CD14-positive monocyte (primary cell): ENCODE measurements at regions not wholly inside any gene's neighbourhood (a gene's known extent, or its start where the extent isn't known, plus 50 kb on each side); places are given as distances from the start of the nearest gene placed in this dataset.

Experiments
- DNase-seq, 3 donors: peaks; one replicate each; pipeline ENCODE4 v3.0.0-alpha.2; 2011 to 2022
- H2AFZ ChIP-seq: 2 replicates; pipeline ENCODE4 v1.6.0; 2012; ENCODE audit warnings: mild to moderate bottlenecking, low read depth, low read length, inconsistent platforms; ENCODE audit not compliant: insufficient read depth, poor library complexity, severe bottlenecking
- H3K27ac ChIP-seq, 2 donors: 1 replicate in 1 of 2; 2 replicates in 1 of 2; pipeline ENCODE4 v1.5.1; 2012 to 2013; ENCODE audit warnings: low read length in 2 of 2, control low read depth in 1 of 2, inconsistent platforms in 1 of 2, low read depth in 1 of 2, mild to moderate bottlenecking in 1 of 2
- H3K27me3 ChIP-seq, 2 donors: one replicate each; pipeline versions ENCODE4 v1.6.0 to v1.6.1; 2011 to 2013; ENCODE audit warnings: low read length in 2 of 2; ENCODE audit not compliant: control insufficient read depth in 2 of 2, insufficient read depth in 2 of 2
- H3K36me3 ChIP-seq, 2 donors: replicated peaks in 1 of 2; 1 replicate in 1 of 2; 2 replicates in 1 of 2; pipeline versions ENCODE4 v1.5.1 to v1.6.1; 2012 to 2013; ENCODE audit warnings: low read length in 2 of 2, control low read depth in 1 of 2, inconsistent platforms in 1 of 2, mild to moderate bottlenecking in 1 of 2; ENCODE audit not compliant: insufficient read depth in 2 of 2, control insufficient read depth in 1 of 2
- H3K4me1 ChIP-seq, 2 donors: 1 replicate in 1 of 2; 2 replicates in 1 of 2; pipeline versions ENCODE4 v1.5.1 to v1.6.1; 2012 to 2013; ENCODE audit warnings: low read length in 2 of 2, control low read depth in 1 of 2, inconsistent platforms in 1 of 2, mild to moderate bottlenecking in 1 of 2, moderate library complexity in 1 of 2; ENCODE audit not compliant: insufficient read depth in 2 of 2, control insufficient read depth in 1 of 2
- H3K4me2 ChIP-seq: replicated peaks from 2 replicates; pipeline ENCODE3; 2012; ENCODE audit warnings: low read length, moderate library complexity, mild to moderate bottlenecking; ENCODE audit not compliant: poor library complexity, severe bottlenecking; ENCODE audit errors: extremely low read depth
- H3K4me3 ChIP-seq, 3 experiments: fragments of 200-600 bp in 1 of 3; sonication (generic) in 1 of 3; replicated peaks in 1 of 3; 1 replicate in 2 of 3; 2 replicates in 1 of 3; pipeline ENCODE4 v1.5.1; 2011 to 2013; ENCODE audit warnings: low read length in 3 of 3, mild to moderate bottlenecking in 3 of 3, control low read depth in 2 of 3, low read depth in 2 of 3, inconsistent platforms in 1 of 3, moderate library complexity in 1 of 3
- H3K79me2 ChIP-seq: 2 replicates; pipeline ENCODE4 v1.6.0; 2012; ENCODE audit warnings: mild to moderate bottlenecking, control low read depth, inconsistent platforms, low read length, moderate library complexity; ENCODE audit not compliant: insufficient read depth
- H3K9ac ChIP-seq: 2 replicates; pipeline ENCODE4 v1.6.0; 2017; ENCODE audit warnings: low read length, mild to moderate bottlenecking; ENCODE audit not compliant: insufficient read depth, poor library complexity, severe bottlenecking
- H3K9me3 ChIP-seq, 2 donors: replicated peaks in 1 of 2; 1 replicate in 1 of 2; 2 replicates in 1 of 2; pipeline versions ENCODE4 v1.5.1 to v1.6.1; 2012 to 2013; ENCODE audit warnings: low read length in 2 of 2, control low read depth in 1 of 2; ENCODE audit not compliant: control insufficient read depth in 1 of 2, insufficient read depth in 1 of 2
- H4K20me1 ChIP-seq: 2 replicates; pipeline ENCODE4 v1.6.0; 2012; ENCODE audit warnings: mild to moderate bottlenecking, low read length, control low read depth, moderate library complexity; ENCODE audit not compliant: insufficient read depth
- H3K27ac Mint-ChIP-seq, 7 donors: one replicate each; pipeline ENCODE4 v1.8.0; 2020; ENCODE audit warnings: mild to moderate bottlenecking in 7 of 7, mixed read lengths in 7 of 7, moderate library complexity in 6 of 7, inconsistent platforms in 2 of 7
- H3K27me3 Mint-ChIP-seq, 3 donors: one replicate each; pipeline ENCODE4 v1.8.0; 2021 to 2022; ENCODE audit warnings: low read depth in 3 of 3, mild to moderate bottlenecking in 3 of 3, mixed read lengths in 3 of 3, moderate library complexity in 3 of 3, inconsistent platforms in 1 of 3
- H3K36me3 Mint-ChIP-seq, 2 donors: one replicate each; pipeline ENCODE4 v1.8.0; 2020; ENCODE audit warnings: mixed read lengths in 2 of 2, inconsistent platforms in 1 of 2, mild to moderate bottlenecking in 1 of 2
- H3K4me1 Mint-ChIP-seq: one replicate; pipeline ENCODE4 v1.8.0; 2020; ENCODE audit warnings: mild to moderate bottlenecking, mixed read lengths
- H3K4me3 Mint-ChIP-seq, 2 donors: one replicate each; pipeline ENCODE4 v1.8.0; 2020; ENCODE audit warnings: mild to moderate bottlenecking in 2 of 2, mixed read lengths in 2 of 2, moderate library complexity in 1 of 2
- H3K9me3 Mint-ChIP-seq, 7 donors: one replicate each; pipeline ENCODE4 v1.8.0; 2020 to 2022; ENCODE audit warnings: mixed read lengths in 7 of 7, mild to moderate bottlenecking in 6 of 7, moderate library complexity in 6 of 7, inconsistent platforms in 2 of 7
- WGBS: methylation state at CpG from one replicate; pipeline ENCODE4 v1.1.5; 2013; ENCODE audit warnings: missing lambda C conversion rate; ENCODE audit not compliant: insufficient coverage; 5-methylcytosine and 5-hydroxymethylcytosine counted together
- intact Hi-C, 2 donors: fragments of 100-400 bp; cut with micrococcal nuclease; formaldehyde crosslinking; loops; one replicate each; pipeline versions ENCODE4 v1.15.0 to v1.15.1; 2023
- TF ChIP-seq, protein P1 (sequence below): fragments of 200-600 bp; IDR thresholded peaks from one replicate; pipeline ENCODE4 v1.8.0; 2022; ENCODE audit warnings: antibody characterized with exemption, mild to moderate bottlenecking

DNA sequence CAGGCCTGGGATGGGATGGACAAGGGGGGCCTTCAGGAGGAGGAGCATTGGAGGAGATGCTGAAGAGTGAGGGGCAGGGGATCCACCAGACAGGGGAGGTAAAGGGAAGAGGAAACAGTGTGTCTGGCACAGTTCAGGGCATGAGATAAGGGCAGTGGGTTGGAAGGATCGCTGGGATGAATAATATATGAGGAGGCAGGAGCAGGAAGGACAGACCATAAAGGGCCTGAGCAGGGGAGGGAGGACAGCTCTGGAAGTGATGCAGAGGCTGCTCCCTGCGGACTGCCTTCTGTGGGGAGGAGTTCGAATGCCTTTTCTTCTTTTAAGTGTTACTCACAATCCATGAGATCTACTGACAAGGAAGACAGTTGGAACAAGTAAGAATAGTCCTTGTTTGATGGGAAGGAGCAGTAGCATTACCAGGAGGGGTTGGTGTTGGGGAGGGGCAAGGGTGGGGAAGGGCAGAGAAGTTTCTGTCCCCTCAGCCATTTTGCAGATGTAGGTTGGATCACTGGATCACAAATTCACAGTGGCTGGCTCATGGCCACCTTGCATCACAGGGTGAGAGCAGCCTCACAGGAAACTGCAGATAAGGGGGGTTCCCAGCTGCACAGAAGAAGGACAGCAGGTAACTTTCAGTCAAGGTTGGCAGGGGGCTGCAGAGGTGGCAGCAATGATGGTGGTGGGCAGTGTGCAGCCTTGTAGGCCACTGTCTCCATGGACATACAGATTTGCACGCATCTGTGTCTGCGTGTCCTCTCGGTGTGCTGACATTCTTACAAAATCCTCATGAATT lies 91.9 kb upstream of the SNRPN start:
- H3K27ac Mint-ChIP-seq: no peak overlapping the region
- H3K36me3 ChIP-seq: no peaks in the 10 kb centered on the region
- H3K79me2 ChIP-seq: no peaks in the 10 kb centered on the region
- H3K27me3 Mint-ChIP-seq: peaks cover 0 to 4% (median 0%) of the 10 kb centered on the region in 3 donors
- H4K20me1 ChIP-seq: no peaks in the 10 kb centered on the region
- no peak overlapping the region for H3K4me3 ChIP-seq
- no peaks in the 10 kb centered on the region for H3K4me1 Mint-ChIP-seq
- no peaks in the 10 kb centered on the region for H3K4me1 ChIP-seq
- no peaks in the 10 kb centered on the region for H3K36me3 Mint-ChIP-seq
- H3K9me3 Mint-ChIP-seq: peaks cover 5 to 29% (median 19%) of the 10 kb centered on the region in 7 donors
- WGBS: 17% methylated on average over 1 of the region's 6 CpGs
- H3K9me3 ChIP-seq: peaks cover 21 to 27% of the 10 kb centered on the region in 2 donors
- no peak overlapping the region for H3K4me2 ChIP-seq
- H3K27ac ChIP-seq: no peak overlapping the region
- no peak for DNase-seq
- H3K27me3 ChIP-seq: no peaks in the 10 kb centered on the region
- H2AFZ ChIP-seq: no peak overlapping the region
- TF ChIP-seq, protein P1, sequence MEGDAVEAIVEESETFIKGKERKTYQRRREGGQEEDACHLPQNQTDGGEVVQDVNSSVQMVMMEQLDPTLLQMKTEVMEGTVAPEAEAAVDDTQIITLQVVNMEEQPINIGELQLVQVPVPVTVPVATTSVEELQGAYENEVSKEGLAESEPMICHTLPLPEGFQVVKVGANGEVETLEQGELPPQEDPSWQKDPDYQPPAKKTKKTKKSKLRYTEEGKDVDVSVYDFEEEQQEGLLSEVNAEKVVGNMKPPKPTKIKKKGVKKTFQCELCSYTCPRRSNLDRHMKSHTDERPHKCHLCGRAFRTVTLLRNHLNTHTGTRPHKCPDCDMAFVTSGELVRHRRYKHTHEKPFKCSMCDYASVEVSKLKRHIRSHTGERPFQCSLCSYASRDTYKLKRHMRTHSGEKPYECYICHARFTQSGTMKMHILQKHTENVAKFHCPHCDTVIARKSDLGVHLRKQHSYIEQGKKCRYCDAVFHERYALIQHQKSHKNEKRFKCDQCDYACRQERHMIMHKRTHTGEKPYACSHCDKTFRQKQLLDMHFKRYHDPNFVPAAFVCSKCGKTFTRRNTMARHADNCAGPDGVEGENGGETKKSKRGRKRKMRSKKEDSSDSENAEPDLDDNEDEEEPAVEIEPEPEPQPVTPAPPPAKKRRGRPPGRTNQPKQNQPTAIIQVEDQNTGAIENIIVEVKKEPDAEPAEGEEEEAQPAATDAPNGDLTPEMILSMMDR: no peak
- intact Hi-C loops: loop anchor here in 1 of 2 donors (10.0 kb wide), 1 partner anchor 62 kb away; no protein-coding TSS in a partner anchor
- H3K4me3 Mint-ChIP-seq: no peak overlapping the region
- H3K9ac ChIP-seq: no peak overlapping the region

DNA sequence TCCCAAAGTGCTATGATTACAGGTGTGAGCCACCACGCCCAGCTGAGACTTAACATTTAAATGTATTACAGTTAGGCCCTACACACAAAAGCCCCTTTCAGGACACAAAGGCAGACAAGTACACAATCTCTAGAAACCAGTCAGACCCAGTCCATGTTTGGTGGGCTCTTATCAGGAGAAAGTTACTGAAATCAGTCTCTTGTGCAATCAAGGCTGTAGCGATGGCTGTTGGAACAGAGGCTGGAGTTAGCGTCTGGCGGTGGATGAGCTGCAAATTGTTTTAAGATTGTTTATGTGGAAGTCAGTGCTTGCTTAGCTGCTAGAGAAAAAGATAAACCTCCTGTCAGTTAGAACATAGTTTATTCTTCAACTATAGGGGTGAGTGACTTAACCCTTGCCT lies 89.5 kb upstream of the SNRPN start:
- H3K27ac Mint-ChIP-seq: no peak overlapping the region
- WGBS: 83% methylated on average over 2 of the region's 4 CpGs
- peaks cover 0 to 32% (median 13%) of the 10 kb centered on the region in 7 donors for H3K9me3 Mint-ChIP-seq

More for the DNA sequence above, 89.5 kb upstream of the SNRPN start:
- Histone ChIP-seq H3K27ac (no peak overlapping the region), H3K36me3 (no peaks in the 10 kb centered on the region), H3K4me3 (no peak overlapping the region), H3K9ac (no peak overlapping the region), H2AFZ (no peak overlapping the region), H3K79me2 (no peaks in the 10 kb centered on the region), H3K4me2 (no peak overlapping the region), H4K20me1 (no peaks in the 10 kb centered on the region), H3K9me3 (peaks cover 24 to 26% of the 10 kb centered on the region in 2 donors), H3K27me3 (no peaks in the 10 kb centered on the region), H3K4me1 (no peaks in the 10 kb centered on the region)
- no peaks in the 10 kb centered on the region for H3K4me1 Mint-ChIP-seq
- intact Hi-C loops: loop anchor here in 1 of 2 donors (10.0 kb wide), 1 partner anchor 59 kb away; no protein-coding TSS in a partner anchor
- H3K27me3 Mint-ChIP-seq: peaks cover 0 to 1% (median 0%) of the 10 kb centered on the region in 3 donors
- H3K4me3 Mint-ChIP-seq: no peak overlapping the region
- no peak for DNase-seq
- TF ChIP-seq, protein P1: no peak
- H3K36me3 Mint-ChIP-seq: no peaks in the 10 kb centered on the region
